SU-DHL-6 (cell line): ENCODE measurements at regions not wholly inside any gene's neighbourhood (a gene's known extent, or its start where the extent isn't known, plus 50 kb on each side); places are given as distances from the start of the nearest gene placed in this dataset.

Experiments used
- CTCF ChIP-seq: fragments of 200-600 bp; sonication (generic); IDR thresholded peaks from one replicate; pipeline ENCODE4 v1.5.1; 2017; ENCODE audit warnings: antibody characterized with exemption, mild to moderate bottlenecking, low read length, moderate library complexity; ENCODE audit not compliant: insufficient read depth, poor library complexity, severe bottlenecking
- EZH2phosphoT487 ChIP-seq: fragments of 200-600 bp; sonication (generic), shearing (Covaris generic); conservative IDR thresholded peaks from 2 replicates; pipeline ENCODE4 v1.6.1; 2018; ENCODE audit warnings: mild to moderate bottlenecking, antibody characterized with exemption, low read length, moderate library complexity, mixed read lengths

GRCh38 chr11:90913131-90913668, 690.4 kb upstream of the CHORDC1 start:
- TF ChIP-seq CTCF (no peak), EZH2phosphoT487 (no peak)
